Left ventricle myocardium inferior (tissue), 1 donor: ENCODE measurements at regions not wholly inside any gene's neighbourhood (a gene's known extent, or its start where the extent isn't known, plus 50 kb on each side); places are given as distances from the start of the nearest gene placed in this dataset.

Experiments used
- DNase-seq: peaks from one replicate; pipeline ENCODE4 v3.0.0-alpha.2; 2020
- H3K27ac ChIP-seq: fragments of 200-600 bp; replicated peaks from 2 replicates; pipeline ENCODE4 v1.8.0; 2021
- H3K27me3 ChIP-seq: fragments of 200-600 bp; 2 replicates; pipeline ENCODE4 v1.8.0; 2021; ENCODE audit warnings: low read depth
- H3K36me3 ChIP-seq: fragments of 200-600 bp; 2 replicates; pipeline ENCODE4 v1.8.0; 2021
- H3K4me1 ChIP-seq: fragments of 200-600 bp; 2 replicates; pipeline ENCODE4 v1.8.0; 2021
- H3K4me3 ChIP-seq: fragments of 200-600 bp; 2 replicates; pipeline ENCODE4 v1.8.0; 2021; ENCODE audit warnings: mild to moderate bottlenecking, moderate library complexity
- H3K9me3 ChIP-seq: fragments of 200-600 bp; replicated peaks from 2 replicates; pipeline ENCODE4 v1.8.0; 2021
- CTCF ChIP-seq: fragments of 200-600 bp; IDR thresholded peaks from 2 replicates; pipeline ENCODE4 v1.8.0; 2021; ENCODE audit warnings: antibody characterized with exemption, mild to moderate bottlenecking, borderline replicate concordance
- intact Hi-C: fragments of 100-400 bp; cut with micrococcal nuclease; formaldehyde crosslinking; loops from one replicate; pipeline ENCODE4 v1.11.0; 2022
- donor health status: DM: no; HTN: yes; CAD: no; lungs with severe emphysema.

- no peak for DNase-seq
- no peak overlapping the region for H3K4me3 ChIP-seq
- no peak for TF ChIP-seq CTCF
Observed at GRCh38 chr2:21467910-21468309, 344.1 kb downstream of the TDRD15 start.

GRCh38 chr2:21468624-21469023 lies 344.9 kb downstream of the TDRD15 start:
- no peak for TF ChIP-seq CTCF
- H3K36me3 ChIP-seq, result no peaks in the 10 kb centered on the region
- no peaks in the 10 kb centered on the region for H3K27me3 ChIP-seq
- no peak for DNase-seq
- intact Hi-C loops, result no loop called here
- H3K4me3 ChIP-seq, result no peak overlapping the region
- no peaks in the 10 kb centered on the region for H3K9me3 ChIP-seq
- no peak overlapping the region for H3K27ac ChIP-seq
- H3K4me1 ChIP-seq, result peaks cover 6% of the 10 kb centered on the region

More at GRCh38 chr2:21467910-21468309, 344.1 kb downstream of the TDRD15 start:
- Histone ChIP-seq H3K27me3 (no peaks in the 10 kb centered on the region), H3K27ac (no peak overlapping the region), H3K9me3 (no peaks in the 10 kb centered on the region), H3K4me1 (peaks cover 6% of the 10 kb centered on the region), H3K36me3 (no peaks in the 10 kb centered on the region)
- intact Hi-C loops, result no loop called here

GRCh38 chr2:21469158-21469557 lies 345.4 kb downstream of the TDRD15 start:
- Histone ChIP-seq H3K4me3 (no peak overlapping the region), H3K4me1 (peaks cover 6% of the 10 kb centered on the region), H3K36me3 (no peaks in the 10 kb centered on the region), H3K9me3 (no peaks in the 10 kb centered on the region), H3K27ac (no peak overlapping the region), H3K27me3 (no peaks in the 10 kb centered on the region)
- TF ChIP-seq CTCF, result no peak
- DNase-seq, result no peak
- intact Hi-C loops, result no loop called here

GRCh38 chr2:21469564-21469963 lies 345.8 kb downstream of the TDRD15 start:
- no peak for TF ChIP-seq CTCF
- intact Hi-C loops, result no loop called here
- Histone ChIP-seq H3K4me3 (no peak overlapping the region), H3K36me3 (no peaks in the 10 kb centered on the region), H3K27ac (no peak overlapping the region), H3K4me1 (peaks cover 6% of the 10 kb centered on the region), H3K9me3 (no peaks in the 10 kb centered on the region), H3K27me3 (no peaks in the 10 kb centered on the region)
- no peak for DNase-seq

GRCh38 chr2:21480162-21480561 lies 356.4 kb downstream of the TDRD15 start:
- Histone ChIP-seq H3K4me3 (no peak overlapping the region), H3K27ac (no peak overlapping the region), H3K27me3 (no peaks in the 10 kb centered on the region), H3K9me3 (peaks cover 15% of the 10 kb centered on the region), H3K4me1 (no peaks in the 10 kb centered on the region), H3K36me3 (no peaks in the 10 kb centered on the region)
- no peak for TF ChIP-seq CTCF
- intact Hi-C loops, result no loop called here
- no peak for DNase-seq

- no peak for DNase-seq
- Histone ChIP-seq H3K4me3 (no peak overlapping the region), H3K36me3 (no peaks in the 10 kb centered on the region), H3K27me3 (no peaks in the 10 kb centered on the region), H3K9me3 (peaks cover 23% of the 10 kb centered on the region), H3K4me1 (no peaks in the 10 kb centered on the region), H3K27ac (no peak overlapping the region)
- intact Hi-C loops, result no loop called here
- TF ChIP-seq CTCF, result no peak
Observed at GRCh38 chr2:21484643-21485042, 360.9 kb downstream of the TDRD15 start.
